Endothelial cell of umbilical vein (primary cell): ENCODE measurements at regions not wholly inside any gene's neighbourhood (a gene's known extent, or its start where the extent isn't known, plus 50 kb on each side); places are given as distances from the start of the nearest gene placed in this dataset.

Experiments used
- BruUV-seq: library from RNA; stranded (reverse); fragments of 400-500 nt; replicated peaks from 2 replicates; lab custom pipeline; 2021; lab: Mats Ljungman, UMichigan
- CTCF ChIA-PET: fragments of 300-600, 350-600 bp; sonication (Branson Sonifier 250); formaldehyde crosslinking; loops from one replicate; lab custom pipeline; 2021; ENCODE audit warnings: antibody characterized with exemption, inconsistent platforms; lab: Charles Lee
- POLR2A ChIA-PET: fragments of 300-600, 350-600 bp; sonication (Branson Sonifier 250); formaldehyde crosslinking; loops from one replicate; lab custom pipeline; 2021; ENCODE audit warnings: antibody characterized with exemption, inconsistent platforms; lab: Charles Lee
- DNase-seq: peaks from one replicate; pipeline ENCODE4 v3.0.0-alpha.2; 2011; ENCODE audit warnings: low read depth, low spot score
- FAIRE-seq: peaks from 2 replicates; lab custom pipeline; 2011; peaks lifted over from hg19 to GRCh38; lab: Jason Lieb, UNC
- H2AFZ ChIP-seq: 2 replicates; pipeline ENCODE4 v1.6.0; 2012; ENCODE audit warnings: low read depth, low read length, control low read depth, inconsistent platforms
- H3K27ac ChIP-seq: 2 replicates; pipeline ENCODE4 v1.5.1; 2011; ENCODE audit warnings: low read depth, mild to moderate bottlenecking, control low read depth, low read length, moderate library complexity; ENCODE audit not compliant: insufficient read depth
- H3K27me3 ChIP-seq, 2 experiments: 2 replicates each; pipeline versions ENCODE4 v1.6.0 to v1.6.1; 2011; ENCODE audit warnings: low read length in 2 of 2, mixed read lengths in 1 of 2; ENCODE audit not compliant: control insufficient read depth in 2 of 2, insufficient read depth in 2 of 2
- H3K36me3 ChIP-seq, 2 experiments: 2 replicates in 1 of 2; 3 replicates in 1 of 2; pipeline ENCODE4 v1.5.1; 2011; ENCODE audit warnings: low read length in 2 of 2, mild to moderate bottlenecking in 1 of 2, moderate library complexity in 1 of 2; ENCODE audit not compliant: control insufficient read depth in 2 of 2, insufficient read depth in 2 of 2; ENCODE audit errors: extremely low read depth in 1 of 2
- H3K4me1 ChIP-seq: 3 replicates; pipeline ENCODE4 v1.5.1; 2011; ENCODE audit warnings: mild to moderate bottlenecking, low read length; ENCODE audit not compliant: control insufficient read depth, insufficient read depth; ENCODE audit errors: extremely low read depth
- H3K4me2 ChIP-seq: 2 replicates; pipeline ENCODE4 v1.6.1; 2011; ENCODE audit warnings: low read length, control low read depth, mixed read lengths; ENCODE audit not compliant: insufficient read depth
- H3K4me3 ChIP-seq, 3 experiments: fragments of 200-600 bp in 1 of 3; sonication (generic), shearing (Covaris generic) in 1 of 3; replicated peaks in 1 of 3; 2 replicates each; pipeline ENCODE4 v1.5.1; 2011 to 2016; ENCODE audit warnings: control low read depth in 3 of 3, low read length in 3 of 3, mild to moderate bottlenecking in 2 of 3, inconsistent platforms in 1 of 3, low read depth in 1 of 3, moderate library complexity in 1 of 3; ENCODE audit not compliant: insufficient read depth in 1 of 3
- H3K79me2 ChIP-seq: 2 replicates; pipeline ENCODE4 v1.6.0; 2012; ENCODE audit warnings: low read length, inconsistent platforms; ENCODE audit not compliant: control insufficient read depth, insufficient read depth
- H3K9ac ChIP-seq: replicated peaks from 2 replicates; pipeline ENCODE3; 2011; ENCODE audit warnings: low read length, control low read depth; ENCODE audit not compliant: insufficient read depth; ENCODE audit errors: extremely low read depth
- H3K9me1 ChIP-seq: replicated peaks from 3 replicates; pipeline ENCODE4 v1.6.0; 2011; ENCODE audit warnings: mild to moderate bottlenecking, low read length; ENCODE audit not compliant: control insufficient read depth, insufficient read depth; ENCODE audit errors: extremely low read depth
- H3K9me3 ChIP-seq: replicated peaks from 2 replicates; pipeline ENCODE4 v1.5.1; 2012; ENCODE audit warnings: low read length, inconsistent platforms; ENCODE audit not compliant: control insufficient read depth, insufficient read depth
- H4K20me1 ChIP-seq: replicated peaks from 2 replicates; pipeline ENCODE3; 2011; ENCODE audit warnings: mild to moderate bottlenecking, low read length; ENCODE audit not compliant: control insufficient read depth, insufficient read depth; ENCODE audit errors: extremely low read depth
- EZH2 ChIP-seq: IDR thresholded peaks from 2 replicates; pipeline ENCODE4 v1.6.1; 2012; ENCODE audit warnings: borderline replicate concordance, low read depth, mild to moderate bottlenecking, moderate library complexity, low read length, inconsistent platforms; ENCODE audit not compliant: severe bottlenecking
- FOS ChIP-seq: IDR thresholded peaks from 2 replicates; pipeline ENCODE4 v1.6.1; 2011; ENCODE audit warnings: mild to moderate bottlenecking, low read length, moderate library complexity, borderline replicate concordance; ENCODE audit not compliant: insufficient read depth
- GATA2 ChIP-seq: IDR thresholded peaks from 2 replicates; pipeline ENCODE4 v1.7.0; 2011; ENCODE audit warnings: low read depth, mild to moderate bottlenecking, moderate library complexity, mixed read lengths, low read length; ENCODE audit not compliant: insufficient read length, insufficient read depth
- JUN ChIP-seq: IDR thresholded peaks from 2 replicates; pipeline ENCODE4 v1.6.1; 2011; ENCODE audit warnings: borderline replicate concordance, low read depth; ENCODE audit not compliant: insufficient read length, insufficient read depth
- MYC ChIP-seq: IDR thresholded peaks from one replicate; pipeline ENCODE4 v1.6.1; 2011; ENCODE audit warnings: mild to moderate bottlenecking, low read depth, low read length
- POLR2A ChIP-seq: IDR thresholded peaks from 2 replicates; pipeline ENCODE4 v1.6.1; 2012; ENCODE audit warnings: low read depth, mild to moderate bottlenecking, control low read depth, low read length
- POLR2AphosphoS5 ChIP-seq: IDR thresholded peaks from 2 replicates; pipeline ENCODE4 v1.6.1; 2012; ENCODE audit warnings: low read depth, mild to moderate bottlenecking, control low read depth, low read length, moderate library complexity; ENCODE audit not compliant: insufficient read depth
- dilution Hi-C: fragments of 300-500 bp; cut with MboI; formaldehyde crosslinking; loops from one replicate; pipeline ENCODE4 v1.15.0; 2019; ENCODE audit warnings: low sequenced_read_pairs; ENCODE audit not compliant: extremely low pct_ligation_motif_present
- intact Hi-C: fragments of 100-400 bp; cut with micrococcal nuclease; formaldehyde crosslinking; loops from one replicate; pipeline ENCODE4 v1.10.0; 2022
- TF ChIP-seq, protein P1 (sequence below): IDR thresholded peaks from 2 replicates; pipeline ENCODE4 v1.6.1; 2011; ENCODE audit not compliant: insufficient read depth, insufficient read length
- TF ChIP-seq, protein P2 (sequence below), 2 donors: IDR thresholded peaks; 1 replicate in 1 of 2; 2 replicates in 1 of 2; pipeline ENCODE4 v1.5.1; 2011; ENCODE audit warnings: low read length in 2 of 2, mild to moderate bottlenecking in 2 of 2, moderate library complexity in 2 of 2, control low read depth in 1 of 2, inconsistent platforms in 1 of 2, low read depth in 1 of 2; ENCODE audit not compliant: insufficient read depth in 1 of 2; ENCODE audit errors: extremely low read depth in 1 of 2

DNA sequence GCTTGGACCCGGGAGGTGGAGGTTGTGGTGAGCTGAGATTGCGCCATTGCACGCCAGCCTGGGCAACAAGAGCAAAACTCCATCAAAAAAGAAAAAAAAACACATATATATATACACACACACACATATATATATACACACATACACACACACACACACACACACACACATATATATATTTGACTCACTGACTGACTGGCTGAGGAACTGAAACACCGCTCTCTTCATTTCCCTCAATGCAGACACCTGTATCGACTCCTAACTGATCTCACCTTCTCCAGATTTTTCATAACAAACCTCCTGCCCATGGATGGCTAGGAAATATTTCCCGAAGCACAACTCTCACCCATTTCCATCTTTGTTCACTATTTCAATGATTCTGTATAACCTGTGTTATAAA lies 140.7 kb upstream of the ANO3 start:
- no peak for FAIRE-seq
- Histone ChIP-seq H2AFZ (no peak overlapping the region), H4K20me1 (no peaks in the 10 kb centered on the region), H3K36me3 (no peaks in the 10 kb centered on the region), H3K4me2 (no peak overlapping the region), H3K27ac (no peak overlapping the region), H3K4me1 (no peaks in the 10 kb centered on the region), H3K9ac (no peak overlapping the region), H3K79me2 (no peaks in the 10 kb centered on the region), H3K27me3 (no peaks in the 10 kb centered on the region), H3K9me3 (no peaks in the 10 kb centered on the region), H3K9me1 (no peaks in the 10 kb centered on the region), H3K4me3 (no peak overlapping the region)
- ChIA-PET POLR2A (no interaction called here), CTCF (interaction anchor here (0.6 kb wide), 1 partner anchor 10 kb away, joined by 4 read pairs; no protein-coding TSS in a partner anchor)
- no TSS peak for BruUV-seq
- TF ChIP-seq GATA2 (no peak), FOS (no peak), EZH2 (no peak), MYC (no peak), POLR2AphosphoS5 (no peak), JUN (no peak), POLR2A (no peak)
- TF ChIP-seq, protein P1, sequence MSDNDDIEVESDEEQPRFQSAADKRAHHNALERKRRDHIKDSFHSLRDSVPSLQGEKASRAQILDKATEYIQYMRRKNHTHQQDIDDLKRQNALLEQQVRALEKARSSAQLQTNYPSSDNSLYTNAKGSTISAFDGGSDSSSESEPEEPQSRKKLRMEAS, result no peak
- TF ChIP-seq, protein P2, sequence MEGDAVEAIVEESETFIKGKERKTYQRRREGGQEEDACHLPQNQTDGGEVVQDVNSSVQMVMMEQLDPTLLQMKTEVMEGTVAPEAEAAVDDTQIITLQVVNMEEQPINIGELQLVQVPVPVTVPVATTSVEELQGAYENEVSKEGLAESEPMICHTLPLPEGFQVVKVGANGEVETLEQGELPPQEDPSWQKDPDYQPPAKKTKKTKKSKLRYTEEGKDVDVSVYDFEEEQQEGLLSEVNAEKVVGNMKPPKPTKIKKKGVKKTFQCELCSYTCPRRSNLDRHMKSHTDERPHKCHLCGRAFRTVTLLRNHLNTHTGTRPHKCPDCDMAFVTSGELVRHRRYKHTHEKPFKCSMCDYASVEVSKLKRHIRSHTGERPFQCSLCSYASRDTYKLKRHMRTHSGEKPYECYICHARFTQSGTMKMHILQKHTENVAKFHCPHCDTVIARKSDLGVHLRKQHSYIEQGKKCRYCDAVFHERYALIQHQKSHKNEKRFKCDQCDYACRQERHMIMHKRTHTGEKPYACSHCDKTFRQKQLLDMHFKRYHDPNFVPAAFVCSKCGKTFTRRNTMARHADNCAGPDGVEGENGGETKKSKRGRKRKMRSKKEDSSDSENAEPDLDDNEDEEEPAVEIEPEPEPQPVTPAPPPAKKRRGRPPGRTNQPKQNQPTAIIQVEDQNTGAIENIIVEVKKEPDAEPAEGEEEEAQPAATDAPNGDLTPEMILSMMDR (IDR thresholded peaks at IDR 0.05; ENCODE audit: extremely low read depth in 1 of 2, insufficient read depth in 1 of 2, low read depth in 1 of 2, low read length in 2 of 2), result no peak
- dilution Hi-C loops (no loop called here), intact Hi-C loops (no loop called here)
- DNase-seq, result no peak
